ENCODE measurements at regions not wholly inside any gene's neighbourhood (a gene's known extent, or its start where the extent isn't known, plus 50 kb on each side); places are given as distances from the start of the nearest gene placed in this dataset.

DNA sequence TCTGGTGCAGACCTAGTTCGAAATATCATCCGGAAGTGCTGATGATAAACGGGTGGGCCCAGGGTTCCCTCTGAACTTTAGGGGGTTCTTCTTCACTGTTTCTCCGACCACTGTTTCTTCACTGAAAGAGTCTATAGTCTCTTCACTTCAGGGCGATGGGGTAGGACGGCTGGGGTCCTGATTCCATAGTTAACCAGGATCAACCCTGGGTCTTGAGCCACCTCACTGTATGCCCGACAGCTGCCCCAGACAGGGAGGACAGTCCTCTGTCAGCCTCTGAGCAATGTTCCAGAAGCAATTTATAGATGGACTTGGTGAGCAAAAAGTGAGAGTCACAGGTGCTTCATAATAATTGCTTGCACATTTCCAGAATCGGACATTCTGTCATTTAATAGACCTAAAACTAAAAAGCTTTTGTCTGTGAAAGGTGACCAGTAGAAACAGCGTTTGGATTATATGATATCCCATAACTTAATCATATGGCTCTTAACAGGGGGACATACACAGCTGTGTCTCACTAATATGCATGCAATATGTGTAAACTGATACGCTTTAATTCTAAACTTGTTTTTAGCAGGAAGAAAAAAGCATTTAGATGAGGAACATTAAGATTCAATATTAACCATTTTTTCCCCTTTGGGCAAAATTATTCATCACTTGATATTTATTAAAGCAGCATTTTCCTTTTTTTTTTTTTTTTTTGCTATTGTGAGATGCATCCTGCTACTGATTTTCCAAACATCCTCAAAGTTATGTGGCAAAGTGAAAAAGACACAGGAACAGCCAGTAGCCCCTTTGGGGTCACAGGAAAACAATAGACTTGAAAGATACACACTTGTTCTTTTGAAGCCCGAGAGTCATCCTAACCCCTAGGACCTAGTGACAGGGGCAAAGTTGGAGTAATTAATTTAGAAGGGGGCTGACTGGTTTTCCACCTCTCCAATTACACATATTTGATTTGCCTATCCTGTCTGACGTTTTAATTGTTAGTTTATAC lies 277.0 kb downstream of the ZNF536 start:
- DNase-seq = no peak

DNA sequence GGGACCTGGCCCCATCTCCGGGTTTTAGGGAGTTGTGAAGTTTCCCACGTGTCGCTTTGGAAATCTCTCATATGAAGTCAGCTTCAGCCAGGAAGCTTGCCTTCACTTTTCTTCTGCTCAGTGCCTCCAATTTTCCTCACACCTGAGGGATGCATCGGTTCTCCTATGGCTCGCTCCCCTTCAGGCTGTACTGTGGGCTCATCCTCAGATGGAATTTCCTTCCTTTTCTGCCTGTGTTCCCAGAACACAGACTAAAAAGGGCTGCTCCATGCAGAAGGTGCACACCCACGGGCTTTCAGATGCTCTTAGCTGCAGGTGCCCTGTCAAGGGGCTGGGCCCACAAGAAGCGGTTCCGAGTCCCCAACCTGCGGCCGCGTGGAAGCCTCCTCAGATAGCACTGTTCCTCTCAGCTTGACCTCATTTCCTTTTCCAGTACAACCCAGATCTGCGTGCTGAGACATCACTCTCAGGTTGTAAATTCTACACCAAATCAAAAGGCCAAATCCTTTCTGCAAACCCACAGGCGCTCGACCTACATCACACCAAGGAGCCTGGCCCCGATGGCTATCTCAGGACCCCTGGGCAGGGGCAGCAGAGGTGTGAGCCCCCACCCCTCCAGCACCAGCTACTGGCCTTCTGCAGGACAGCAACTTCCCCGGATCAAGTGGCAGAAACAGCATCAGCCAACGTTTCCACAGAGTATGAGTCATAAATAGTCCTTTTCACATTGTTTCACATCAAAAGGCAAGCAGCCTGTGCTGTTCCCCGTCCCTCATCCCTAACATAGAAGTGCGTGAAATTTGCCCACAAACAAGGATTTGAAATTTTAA lies 275.9 kb downstream of the ZNF536 start:
- DNase-seq = no peak

DNA sequence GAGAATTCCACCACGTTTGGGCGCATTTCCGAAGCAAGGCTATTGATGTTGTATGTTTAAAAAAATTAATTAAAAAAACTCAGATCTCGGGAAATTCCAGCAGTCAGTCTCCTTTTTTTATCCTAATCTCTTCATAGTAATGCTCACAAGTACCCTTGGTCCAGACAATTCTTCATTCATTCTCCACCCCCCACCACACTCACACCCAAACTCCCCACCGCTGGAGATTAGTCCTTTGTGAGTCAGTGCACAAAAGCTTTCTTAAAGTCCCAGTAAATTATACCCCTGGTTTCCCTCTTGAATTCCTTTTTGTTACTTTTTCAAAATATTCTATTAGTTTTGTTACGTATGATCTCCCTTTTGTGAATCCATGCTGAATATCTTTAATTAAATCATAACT lies 274.6 kb downstream of the ZNF536 start:
- DNase-seq = no peak

DNA sequence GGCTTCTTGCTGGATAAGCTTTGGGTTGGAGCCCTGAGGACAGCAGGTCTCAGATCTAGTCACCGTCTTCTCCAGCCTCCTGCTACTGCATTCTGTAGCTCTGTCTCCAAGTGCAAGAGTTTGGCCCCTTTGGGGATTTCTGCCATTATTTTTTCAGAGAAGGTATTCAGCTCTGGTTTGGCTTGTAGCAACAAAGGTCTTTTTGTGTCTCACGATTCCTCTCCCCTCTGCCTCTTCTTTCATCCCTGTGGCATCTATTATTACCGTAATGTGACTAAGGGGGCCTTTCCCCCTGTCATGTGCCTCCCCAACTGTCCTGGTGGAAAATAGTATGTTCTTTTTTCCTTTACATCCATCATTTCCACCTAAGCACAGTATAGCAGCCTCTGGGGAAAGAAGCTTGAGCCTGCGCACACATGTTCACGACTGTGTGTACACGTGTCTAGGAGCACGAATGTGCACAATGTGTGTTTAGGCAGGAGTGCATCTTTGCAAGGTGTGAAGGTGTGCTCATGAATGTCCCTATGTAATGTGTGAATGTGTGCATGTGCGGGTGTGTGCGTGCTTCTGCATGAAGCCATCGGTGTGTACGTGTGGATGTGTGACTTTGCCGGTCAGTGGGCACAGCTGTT lies 273.9 kb downstream of the ZNF536 start:
- no peak for DNase-seq

DNA sequence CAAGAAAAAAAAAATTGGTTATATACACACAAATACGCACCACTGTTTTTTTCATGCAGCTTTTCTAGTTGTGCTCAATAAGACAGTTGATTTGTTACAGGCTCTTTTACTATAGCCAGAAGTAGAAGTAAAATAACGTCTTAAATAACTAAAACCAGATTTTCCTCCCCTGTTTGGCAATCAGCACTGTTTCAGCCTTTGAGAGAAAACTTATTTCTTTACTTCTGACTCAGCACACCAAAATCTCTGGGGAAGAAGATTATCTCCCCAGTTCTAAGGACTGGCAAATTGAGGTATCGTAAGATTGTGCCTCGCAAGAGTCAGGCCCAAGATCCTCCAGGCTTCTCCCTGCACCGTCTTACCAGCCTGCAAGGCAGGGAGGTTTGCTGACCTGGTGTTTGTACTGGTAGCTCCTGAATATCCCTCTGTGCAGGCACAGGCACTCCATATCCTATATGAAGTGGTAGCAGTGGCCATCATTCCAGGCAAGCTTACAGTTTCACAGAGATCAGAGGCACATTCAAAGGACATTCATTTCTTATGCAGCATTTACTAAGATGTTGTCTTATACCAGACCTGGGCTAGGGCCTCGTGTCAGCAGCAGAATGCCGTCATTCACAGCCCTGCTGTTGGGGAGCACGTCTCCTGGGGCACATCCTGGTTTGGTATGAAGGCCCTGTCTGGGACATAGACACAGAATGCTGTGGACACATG lies 268.2 kb downstream of the ZNF536 start:
- DNase-seq = no peak

DNA sequence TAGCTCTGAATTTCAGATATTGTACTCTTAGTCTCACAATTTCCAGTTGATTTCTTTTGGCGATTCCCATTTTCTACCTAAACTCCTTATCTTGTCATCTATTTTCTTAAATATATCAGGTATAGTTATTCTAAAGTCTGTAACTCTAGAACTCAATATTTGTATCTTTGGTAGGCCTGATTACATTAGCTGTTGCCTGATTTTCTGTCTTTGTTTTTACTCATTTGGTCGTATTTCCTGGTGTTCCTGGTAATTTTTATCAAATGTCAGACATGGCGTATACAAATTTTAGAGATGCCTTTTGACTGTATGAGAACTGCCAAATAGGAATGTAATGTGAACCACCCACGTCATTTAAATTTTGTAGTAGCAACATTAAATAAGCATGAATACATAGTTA lies 266.7 kb downstream of the ZNF536 start:
- no peak for DNase-seq

DNA sequence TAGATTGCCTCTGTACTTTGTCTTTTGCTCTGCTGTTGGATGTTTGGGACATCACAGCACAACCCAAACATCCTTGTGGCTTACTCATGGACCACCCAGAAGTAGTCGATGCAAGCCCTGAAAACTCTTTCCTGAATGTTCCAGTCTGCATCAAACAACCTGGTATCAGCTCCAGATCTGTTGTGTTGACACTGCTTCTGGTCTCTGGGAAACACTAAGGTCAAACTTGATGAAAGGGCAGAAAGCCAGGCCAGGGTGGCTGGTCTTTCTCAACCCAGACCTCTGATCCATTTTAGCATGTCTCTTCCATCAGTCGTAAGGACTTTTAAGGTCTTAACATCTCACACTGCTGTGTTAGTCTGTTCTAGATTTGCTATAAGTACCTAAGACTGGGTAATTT lies 265.7 kb downstream of the ZNF536 start:
- no peak for DNase-seq

DNA sequence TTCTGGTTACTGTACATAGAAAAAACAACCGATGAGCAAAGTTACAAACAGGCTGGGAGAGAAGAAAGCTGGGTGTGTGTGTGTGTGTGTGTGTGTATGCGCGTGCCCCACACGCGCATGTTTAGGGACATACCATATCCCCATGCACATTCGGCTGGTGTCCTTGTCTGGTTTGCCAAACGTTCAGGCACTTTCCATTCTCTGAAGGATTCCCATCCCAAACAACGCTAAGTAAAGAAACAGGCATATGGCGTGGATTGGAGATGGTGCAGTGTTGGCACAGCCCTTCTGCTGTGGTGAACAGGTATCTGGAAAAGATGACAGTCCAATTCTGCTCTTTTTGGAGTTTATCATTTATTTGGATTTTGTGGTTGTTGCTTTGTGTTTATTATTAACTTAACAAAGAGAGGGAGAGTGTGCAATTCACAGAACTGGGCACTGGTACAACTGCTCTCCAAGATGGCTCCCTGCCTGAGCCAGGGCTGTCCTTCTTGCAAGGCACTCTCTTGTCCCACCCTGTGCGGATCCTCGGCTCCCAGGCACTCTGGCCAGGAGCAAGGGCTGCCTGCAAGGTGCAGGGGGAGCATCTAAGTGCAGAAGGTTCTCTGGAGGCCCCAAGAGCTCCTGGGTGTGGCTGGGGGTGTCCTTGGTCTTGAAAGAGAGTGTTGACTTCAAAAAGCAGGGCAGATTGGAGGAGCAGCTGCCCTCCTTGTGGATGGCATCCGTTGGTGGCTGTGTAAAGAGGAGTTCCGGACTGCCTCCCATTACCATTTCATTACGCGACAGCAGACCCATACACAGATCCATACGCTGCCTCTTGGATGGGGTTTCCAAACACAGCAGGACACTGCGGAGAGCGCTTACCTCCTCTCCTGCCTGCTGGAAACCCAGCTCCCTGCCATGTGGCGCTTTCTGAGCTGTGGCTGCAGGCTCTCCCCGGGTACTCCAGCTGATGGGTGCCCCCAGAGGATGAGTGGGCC lies 263.1 kb downstream of the ZNF536 start:
- DNase-seq = no peak

DNA sequence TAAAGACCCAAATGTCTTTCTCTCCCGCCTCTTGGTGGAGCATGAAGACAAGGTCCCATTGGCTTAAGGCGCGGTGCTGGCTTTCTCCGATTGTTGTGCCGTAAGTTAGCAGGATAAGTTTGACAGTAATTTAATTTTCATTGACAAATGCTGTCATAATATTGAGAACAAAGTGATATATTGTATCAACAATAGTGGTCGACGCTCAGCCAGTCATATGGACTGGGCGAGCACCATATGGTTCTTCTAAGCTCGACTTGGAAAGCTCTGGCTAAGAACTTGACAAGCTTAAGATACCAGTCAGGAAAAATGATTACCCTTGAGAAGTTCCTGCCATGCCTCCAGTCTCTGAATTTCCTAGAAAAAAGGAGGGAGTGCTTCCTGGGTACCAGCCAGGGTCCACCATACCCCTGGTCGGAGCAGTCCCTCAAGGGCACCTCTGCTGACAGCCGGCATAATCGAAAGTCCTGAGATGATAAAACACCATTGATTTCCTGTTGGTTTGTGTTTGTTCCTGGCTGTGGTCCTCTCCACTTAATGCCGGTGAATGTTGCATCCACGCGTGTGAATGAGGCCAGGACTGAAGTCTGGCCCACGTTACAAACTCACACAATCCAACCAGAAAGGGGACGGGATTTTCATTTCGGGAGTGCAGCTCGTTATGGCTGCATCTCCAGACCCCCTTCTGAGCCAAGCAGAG lies 262.1 kb downstream of the ZNF536 start:
- no peak for DNase-seq

DNA sequence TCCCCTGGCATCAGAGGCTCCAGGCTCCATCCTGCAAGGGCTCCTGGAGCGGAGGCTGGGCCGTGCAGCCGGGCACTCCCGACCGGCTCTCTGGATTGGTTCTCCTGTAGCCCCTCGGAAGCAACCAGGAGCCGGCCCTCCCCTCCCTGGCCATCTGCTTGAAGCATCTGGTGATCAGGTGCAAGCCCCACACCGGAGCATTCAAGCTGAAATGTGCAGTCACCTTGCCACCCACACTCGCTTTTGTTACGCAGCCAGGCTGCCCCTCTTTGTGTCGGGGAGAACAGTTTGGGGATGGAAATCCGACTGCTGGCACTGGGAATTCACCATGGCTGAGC lies 258.8 kb downstream of the ZNF536 start:
- no peak for DNase-seq

DNA sequence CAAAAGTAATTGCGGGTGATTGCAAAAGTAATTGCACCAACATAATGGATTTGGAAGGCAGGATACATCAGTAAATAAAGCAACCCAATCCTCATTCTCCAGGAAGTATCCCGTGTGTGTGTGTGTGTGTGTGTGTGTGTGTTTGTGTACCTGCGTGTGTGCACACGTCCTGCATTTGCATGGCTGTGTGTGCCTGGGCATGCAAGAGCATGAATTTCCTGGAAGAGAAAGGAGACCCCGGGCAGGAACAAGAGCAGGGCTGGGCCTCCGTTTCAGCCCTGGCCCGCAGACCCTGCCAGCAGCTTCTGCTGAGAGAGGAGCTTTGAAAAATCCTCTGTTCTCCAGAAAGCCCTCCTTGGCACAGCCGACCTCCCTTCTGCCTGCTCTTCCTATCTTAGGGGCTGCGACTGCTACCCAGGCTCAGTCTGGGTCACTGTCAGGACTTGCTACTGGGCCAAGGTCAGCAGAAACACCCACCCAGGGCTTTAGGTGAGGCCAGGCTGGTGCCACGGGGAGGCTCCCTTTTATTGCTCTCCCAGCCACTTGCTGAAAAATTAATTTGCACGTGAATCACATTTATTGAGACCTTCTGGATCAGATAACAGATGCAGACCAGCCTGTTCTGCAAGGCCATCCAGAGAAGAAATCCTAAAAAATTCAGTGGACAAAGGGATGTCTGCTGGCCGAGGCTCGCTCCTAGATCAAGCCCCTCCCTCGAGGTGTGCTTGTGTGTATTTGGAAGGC lies 258.3 kb downstream of the ZNF536 start:
- DNase-seq = no peak

DNA sequence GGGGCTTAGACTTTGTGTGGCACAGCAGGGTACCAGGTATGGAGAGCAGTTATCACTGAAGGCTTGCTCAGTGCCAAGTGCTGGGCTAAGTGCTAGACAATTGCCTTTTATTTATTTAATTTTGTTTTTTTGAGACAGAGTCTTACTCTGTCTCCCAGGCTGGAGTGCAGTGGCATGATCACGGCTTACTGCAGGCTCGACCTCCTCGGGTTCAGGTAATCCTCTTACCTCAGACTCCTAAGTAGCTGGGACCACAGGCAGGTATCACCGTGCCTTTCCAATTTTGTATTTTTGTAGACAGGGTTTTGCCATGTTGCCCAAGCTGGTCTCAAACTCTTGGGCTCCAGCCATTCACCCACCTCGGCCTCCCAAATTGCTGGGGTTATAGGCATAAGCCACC lies 256.9 kb downstream of the ZNF536 start:
- no peak for DNase-seq

DNA sequence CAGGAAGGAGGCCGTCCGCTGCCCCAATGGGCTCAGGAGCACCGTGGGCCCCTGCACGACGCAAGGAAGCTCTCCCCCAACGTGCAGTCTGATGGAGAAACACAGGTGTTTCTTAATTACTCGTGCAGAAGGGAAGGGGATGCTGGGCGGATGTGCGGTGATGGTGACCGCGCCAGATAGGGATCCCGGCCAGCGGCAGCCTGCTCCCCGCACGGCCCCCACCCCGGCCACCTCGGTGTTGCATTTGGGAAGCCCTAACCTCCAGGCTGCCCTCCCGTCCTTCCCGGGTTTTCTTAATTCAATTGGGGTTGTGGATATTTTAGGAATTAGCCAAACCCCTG lies 254.4 kb downstream of the ZNF536 start:
- DNase-seq = no peak

DNA sequence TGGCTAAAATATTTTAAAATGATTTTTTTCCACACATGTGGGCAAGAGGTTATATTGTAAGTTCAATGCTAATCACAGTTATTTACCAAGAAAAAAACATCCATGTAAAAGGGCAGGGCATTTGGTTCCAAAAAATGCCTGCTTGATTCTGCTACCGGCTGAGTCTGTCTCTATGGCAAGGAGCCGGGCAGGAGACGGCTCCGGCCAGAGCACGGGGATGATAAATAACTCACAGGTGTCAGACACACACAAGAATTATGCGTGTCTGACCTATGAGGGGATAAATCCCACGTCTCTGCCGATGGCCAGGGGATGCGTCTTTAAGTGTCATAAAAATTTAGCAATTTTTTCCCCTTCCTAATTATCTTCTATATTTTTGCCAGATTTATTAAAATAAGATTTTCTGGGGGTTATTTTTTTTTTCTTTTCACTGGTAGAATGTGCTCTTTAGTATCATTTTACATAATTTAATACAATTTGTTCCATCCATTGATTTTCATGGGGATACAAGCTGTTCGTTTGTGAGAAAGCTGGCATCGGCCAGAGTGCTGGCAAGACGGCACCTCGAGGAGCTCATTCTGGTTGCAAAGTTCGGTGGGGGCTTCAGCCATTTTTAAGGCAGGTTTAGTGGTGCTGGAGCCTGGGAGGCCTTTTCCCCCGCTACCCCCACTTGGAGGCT lies 253.9 kb downstream of the ZNF536 start:
- no peak for DNase-seq

DNA sequence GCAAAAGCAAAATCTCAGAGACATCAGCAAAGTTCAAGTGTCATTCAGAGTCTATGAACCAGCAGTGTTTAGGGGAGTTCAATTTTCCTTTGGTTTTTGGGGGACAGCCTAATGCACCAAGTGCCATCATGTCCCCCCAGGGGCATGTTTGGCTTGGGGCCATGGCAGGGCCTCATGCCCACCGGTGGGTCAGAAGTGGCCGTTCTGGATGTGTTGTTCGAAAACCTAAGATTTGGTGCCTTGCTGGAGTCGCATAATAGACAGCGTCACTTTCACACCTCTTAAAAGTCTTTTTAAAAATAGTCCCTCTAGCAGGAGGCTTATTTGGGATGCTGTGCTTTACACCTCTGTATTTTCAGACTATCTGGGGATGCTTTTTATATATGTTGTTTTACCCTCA lies 250.1 kb downstream of the ZNF536 start:
- DNase-seq = no peak

DNA sequence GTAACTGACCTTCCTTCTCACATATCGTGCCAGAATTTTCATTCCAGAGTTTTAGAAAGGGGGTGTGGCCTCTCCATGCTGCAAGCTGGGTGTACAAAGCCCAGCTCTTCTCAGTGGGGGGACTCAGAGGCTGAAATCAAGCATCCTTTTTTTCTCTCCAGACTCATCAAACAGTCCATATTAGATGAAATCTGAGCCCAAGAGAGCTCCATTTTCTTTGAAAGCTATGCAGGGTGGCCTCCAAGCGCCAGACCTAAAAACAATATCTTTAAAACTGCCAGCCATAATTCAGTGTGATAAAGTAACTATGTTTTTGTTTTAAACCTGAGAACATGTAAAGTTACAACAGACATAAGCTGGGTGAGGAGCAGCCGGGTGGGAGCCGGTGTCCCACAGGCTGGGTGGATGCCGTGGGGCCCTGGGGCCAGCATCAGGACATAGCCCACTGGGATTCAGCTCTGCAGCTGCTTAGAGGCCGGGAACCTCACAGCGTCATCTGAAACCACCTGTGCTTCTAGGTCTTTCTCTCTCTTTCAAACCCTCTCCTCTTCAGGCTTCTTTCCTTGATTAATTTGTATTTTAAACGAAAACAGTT lies 249.2 kb downstream of the ZNF536 start:
- DNase-seq = no peak

DNA sequence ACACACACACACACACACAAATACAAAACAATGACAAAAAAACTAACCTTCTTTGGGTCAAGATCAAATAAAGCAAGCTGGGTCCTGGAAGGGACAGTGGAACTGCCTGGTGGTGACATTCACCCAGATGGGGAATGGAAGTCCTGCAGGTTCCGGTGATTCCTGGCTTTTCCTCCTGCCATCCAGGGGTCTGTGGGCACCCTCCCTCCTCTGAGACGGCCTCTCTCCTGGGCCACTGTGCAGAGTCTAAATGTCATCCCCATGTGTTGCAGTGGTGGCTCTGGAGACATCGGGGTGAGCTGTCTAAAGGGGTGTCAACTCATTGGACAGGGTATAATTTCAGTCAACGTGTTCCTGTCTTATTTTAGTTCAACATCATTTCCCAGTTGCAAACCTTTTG lies 248.2 kb downstream of the ZNF536 start:
- no peak for DNase-seq

DNA sequence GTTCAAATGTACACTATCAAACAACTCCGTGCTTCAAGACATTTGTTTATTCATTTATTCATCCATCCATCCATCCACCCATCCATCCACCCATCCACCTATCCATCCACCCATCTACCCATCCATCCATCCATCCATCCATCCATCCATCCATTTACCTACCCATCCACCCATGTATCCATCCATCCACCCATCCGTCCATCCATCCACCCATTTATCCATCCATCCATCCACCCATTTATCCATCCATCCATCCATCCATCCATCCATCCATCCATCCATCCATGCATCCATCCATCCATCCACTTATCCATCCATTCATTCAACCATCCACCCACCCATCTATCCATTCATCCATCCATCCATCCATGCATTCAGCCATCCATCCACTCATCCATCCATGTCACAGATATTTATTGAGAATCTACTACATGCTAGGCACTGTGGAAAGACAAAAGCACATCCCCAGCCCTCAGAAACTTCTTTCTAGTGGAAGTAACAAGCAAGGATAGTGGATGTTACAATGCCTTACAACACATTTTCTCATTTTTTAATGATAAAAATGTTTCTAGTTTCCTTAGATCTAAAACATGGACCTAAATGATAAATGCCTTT lies 237.6 kb downstream of the ZNF536 start:
- no peak for DNase-seq

DNA sequence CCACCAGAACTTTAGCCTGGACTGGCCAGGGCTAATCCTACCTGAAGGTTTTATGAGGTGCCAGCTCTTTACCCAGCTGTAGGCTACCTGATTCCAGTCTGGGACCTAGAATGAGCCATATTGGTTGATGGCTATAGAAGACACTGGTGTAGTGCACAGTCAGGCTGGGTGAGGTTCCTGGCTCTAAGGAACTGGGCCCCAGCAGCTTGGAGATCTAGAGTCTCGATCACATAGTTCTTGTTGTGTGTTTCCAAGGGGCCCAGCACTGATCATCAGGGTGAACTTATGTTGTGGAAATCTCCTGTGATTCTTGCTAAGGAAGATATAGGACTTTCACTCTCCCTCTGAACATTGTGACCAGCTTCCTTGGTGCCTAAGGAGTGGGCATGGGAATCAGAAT lies 236.3 kb downstream of the ZNF536 start:
- no peak for DNase-seq
